GM18867 (cell line): ENCODE measurements at regions not wholly inside any gene's neighbourhood (a gene's known extent, or its start where the extent isn't known, plus 50 kb on each side); places are given as distances from the start of the nearest gene placed in this dataset.
"Not testable (repeated sequence)": the region's sequence is repeated elsewhere in the genome, so short reads cannot be mapped to it uniquely, and the experiment has no call there.

Experiments used
- ATAC-seq: cut with Tn5 transposase; IDR thresholded peaks from one replicate; pipeline ENCODE4 v1.9.1; 2021; ENCODE audit warnings: mild to moderate bottlenecking, moderate library complexity; ENCODE audit not compliant: unreplicated experiment

- no peak for ATAC-seq
Measured at GRCh38 chr13:31385540-31385939, 185.8 kb downstream of the B3GLCT start.

GRCh38 chr13:31394506-31394905 is 194.7 kb downstream of the B3GLCT start:
- ATAC-seq: no peak

- ATAC-seq: no peak
Measured at GRCh38 chr13:31395090-31395489, 195.3 kb downstream of the B3GLCT start.

- ATAC-seq: no peak
Measured at GRCh38 chr13:31399690-31400089, 199.9 kb downstream of the B3GLCT start.

- not testable (repeated sequence) for ATAC-seq
Measured at GRCh38 chr13:31403711-31404110, 203.9 kb downstream of the B3GLCT start.

- ATAC-seq: no peak
Measured at GRCh38 chr13:31408927-31409326, 209.2 kb downstream of the B3GLCT start.

- no peak for ATAC-seq
Measured at GRCh38 chr13:31409678-31410356, 210.0 kb downstream of the B3GLCT start.

- ATAC-seq: no peak
Measured at GRCh38 chr13:31413516-31413915, 213.7 kb downstream of the B3GLCT start.

GRCh38 chr13:31416066-31416465 is 216.3 kb downstream of the B3GLCT start:
- no peak for ATAC-seq

- no peak for ATAC-seq
Measured at GRCh38 chr13:31418186-31418585, 218.4 kb downstream of the B3GLCT start.

- ATAC-seq: no peak
Measured at GRCh38 chr13:31421756-31422155, 222.0 kb downstream of the B3GLCT start.

- ATAC-seq: peak; percentile 99
Measured at GRCh38 chr13:31424130-31424729, 224.5 kb downstream of the B3GLCT start.

- ATAC-seq: no peak
Measured at GRCh38 chr13:31426395-31426794, 226.6 kb downstream of the B3GLCT start.

- ATAC-seq: no peak
Measured at GRCh38 chr13:31427151-31428100, 227.7 kb downstream of the B3GLCT start.

GRCh38 chr13:31431722-31432137 is 232.0 kb downstream of the B3GLCT start:
- ATAC-seq: peak; percentile 74

- no peak for ATAC-seq
Measured at GRCh38 chr13:31433207-31433606, 233.4 kb downstream of the B3GLCT start.

GRCh38 chr13:31433746-31434145 is 234.0 kb downstream of the B3GLCT start:
- ATAC-seq: no peak

GRCh38 chr13:31434613-31435012 is 234.8 kb downstream of the B3GLCT start:
- no peak for ATAC-seq

GRCh38 chr13:31435536-31435935 is 235.8 kb downstream of the B3GLCT start:
- no peak for ATAC-seq

- ATAC-seq: no peak
Measured at GRCh38 chr13:31436478-31436877, 236.7 kb downstream of the B3GLCT start.

- ATAC-seq: no peak
Measured at GRCh38 chr13:31437975-31438374, 238.2 kb downstream of the B3GLCT start.

- no peak for ATAC-seq
Measured at GRCh38 chr13:31440132-31440531, 240.4 kb downstream of the B3GLCT start.
